ENCODE measurements at regions not wholly inside any gene's neighbourhood (a gene's known extent, or its start where the extent isn't known, plus 50 kb on each side); places are given as distances from the start of the nearest gene placed in this dataset.

GRCh38 chr11:32229576-32230240 lies 138.8 kb downstream of the RCN1 start:
- TF ChIP-seq POLR2A (IDR thresholded peaks at IDR 0.05; ENCODE audit: low read length) (no peak), GATA1 (IDR thresholded peaks at IDR 0.05; ENCODE audit: low read depth, low read length) (no peak)

All from erythroblast (primary cell).